Activated CD4-positive, CD25-positive, alpha-beta regulatory T cell (primary cell): ENCODE measurements at regions not wholly inside any gene's neighbourhood (a gene's known extent, or its start where the extent isn't known, plus 50 kb on each side); places are given as distances from the start of the nearest gene placed in this dataset.

ENCODE experiments used
- DNase-seq, 4 experiments: peaks; one replicate each; lab custom pipeline; 2025; lab: John Stamatoyannopoulos, UW

- DNase-seq, result no peak
Measured at GRCh38 chr5:93275376-93275775, 305.6 kb downstream of the NR2F1-AS1 start.

GRCh38 chr5:93274291-93274690 is 306.7 kb downstream of the NR2F1-AS1 start:
- no peak for DNase-seq

- DNase-seq, result no peak
Measured at GRCh38 chr5:93273176-93273575, 307.8 kb downstream of the NR2F1-AS1 start.

GRCh38 chr5:93272108-93272507 is 308.9 kb downstream of the NR2F1-AS1 start:
- DNase-seq, result no peak

GRCh38 chr5:93267736-93268135 is 313.3 kb downstream of the NR2F1-AS1 start:
- DNase-seq, result no peak

- no peak for DNase-seq
Measured at GRCh38 chr5:93267276-93267675, 313.7 kb downstream of the NR2F1-AS1 start.

- DNase-seq, result no peak
Measured at GRCh38 chr5:93257616-93258015, 323.4 kb downstream of the NR2F1-AS1 start.

GRCh38 chr5:93255796-93256195 is 325.2 kb downstream of the NR2F1-AS1 start:
- DNase-seq, result no peak

- DNase-seq, result no peak
Measured at GRCh38 chr5:93252165-93252564, 328.9 kb downstream of the NR2F1-AS1 start.

GRCh38 chr5:93251347-93251746 is 329.7 kb downstream of the NR2F1-AS1 start:
- DNase-seq, result no peak

GRCh38 chr5:93250424-93250823 is 330.6 kb downstream of the NR2F1-AS1 start:
- DNase-seq, result no peak

GRCh38 chr5:93249651-93250289 is 331.2 kb downstream of the NR2F1-AS1 start:
- DNase-seq, result no peak

GRCh38 chr5:93247105-93247504 is 333.9 kb downstream of the NR2F1-AS1 start:
- DNase-seq, result no peak

- DNase-seq, result no peak
Measured at GRCh38 chr5:93246090-93246855, 334.7 kb downstream of the NR2F1-AS1 start.

GRCh38 chr5:93245226-93245625 is 335.8 kb downstream of the NR2F1-AS1 start:
- DNase-seq, result no peak

GRCh38 chr5:93243481-93243880 is 337.5 kb downstream of the NR2F1-AS1 start:
- no peak for DNase-seq

- DNase-seq, result no peak
Measured at GRCh38 chr5:93240228-93240834, 340.7 kb downstream of the NR2F1-AS1 start.

- no peak for DNase-seq
Measured at GRCh38 chr5:93236807-93237421, 344.1 kb downstream of the NR2F1-AS1 start.

- DNase-seq, result no peak
Measured at GRCh38 chr5:93235761-93236160, 345.3 kb downstream of the NR2F1-AS1 start.

GRCh38 chr5:93226202-93226735 is 354.8 kb downstream of the NR2F1-AS1 start:
- DNase-seq, result no peak

- no peak for DNase-seq
Measured at GRCh38 chr5:93225748-93226147, 355.3 kb downstream of the NR2F1-AS1 start.

GRCh38 chr5:93224624-93225023 is 356.4 kb downstream of the NR2F1-AS1 start:
- no peak for DNase-seq
